ENCODE measurements at regions not wholly inside any gene's neighbourhood (a gene's known extent, or its start where the extent isn't known, plus 50 kb on each side); places are given as distances from the start of the nearest gene placed in this dataset. TPM values are rescaled to one million over a fixed set of nuclear protein-coding genes. Genes with fewer than 3 reads are reported as not detected.

DNA sequence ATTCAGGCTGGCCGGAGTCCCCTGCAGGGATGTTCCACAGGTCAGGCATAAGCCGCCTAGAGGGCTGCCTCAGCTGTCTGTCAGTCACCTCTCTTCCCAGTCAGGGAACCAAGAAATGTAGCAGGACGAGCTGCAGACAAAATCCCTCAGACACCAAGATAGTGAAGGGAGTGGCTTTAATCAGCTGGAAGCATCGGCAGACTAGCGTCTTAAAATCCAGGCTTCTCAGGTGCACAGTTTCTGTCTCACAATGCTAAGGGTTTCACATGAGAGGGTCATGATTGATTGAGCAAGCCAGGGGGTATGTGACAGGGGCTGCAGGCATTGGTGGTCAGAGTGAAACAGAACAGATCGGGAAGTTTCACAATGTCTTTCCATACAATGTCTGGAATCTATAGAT lies 247.2 kb downstream of the CDH10 start:
- no peaks in the 10 kb centered on the region for H3K9me3 ChIP-seq
- DNase-seq (ENCODE audit: extremely low spot score in 2 of 2), result no peak
- no peaks in the 10 kb centered on the region for H3K36me3 ChIP-seq
- H3K4me3 ChIP-seq, result no peak overlapping the region
- no peaks in the 10 kb centered on the region for H3K4me1 ChIP-seq
- TF ChIP-seq, protein P1, sequence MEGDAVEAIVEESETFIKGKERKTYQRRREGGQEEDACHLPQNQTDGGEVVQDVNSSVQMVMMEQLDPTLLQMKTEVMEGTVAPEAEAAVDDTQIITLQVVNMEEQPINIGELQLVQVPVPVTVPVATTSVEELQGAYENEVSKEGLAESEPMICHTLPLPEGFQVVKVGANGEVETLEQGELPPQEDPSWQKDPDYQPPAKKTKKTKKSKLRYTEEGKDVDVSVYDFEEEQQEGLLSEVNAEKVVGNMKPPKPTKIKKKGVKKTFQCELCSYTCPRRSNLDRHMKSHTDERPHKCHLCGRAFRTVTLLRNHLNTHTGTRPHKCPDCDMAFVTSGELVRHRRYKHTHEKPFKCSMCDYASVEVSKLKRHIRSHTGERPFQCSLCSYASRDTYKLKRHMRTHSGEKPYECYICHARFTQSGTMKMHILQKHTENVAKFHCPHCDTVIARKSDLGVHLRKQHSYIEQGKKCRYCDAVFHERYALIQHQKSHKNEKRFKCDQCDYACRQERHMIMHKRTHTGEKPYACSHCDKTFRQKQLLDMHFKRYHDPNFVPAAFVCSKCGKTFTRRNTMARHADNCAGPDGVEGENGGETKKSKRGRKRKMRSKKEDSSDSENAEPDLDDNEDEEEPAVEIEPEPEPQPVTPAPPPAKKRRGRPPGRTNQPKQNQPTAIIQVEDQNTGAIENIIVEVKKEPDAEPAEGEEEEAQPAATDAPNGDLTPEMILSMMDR (IDR thresholded peaks at IDR 0.05), result no peak
- intact Hi-C loops (cut with DNase I), result loop anchor here (5.0 kb wide), 1 partner anchor 1190 kb away; no protein-coding TSS in a partner anchor
- no peak overlapping the region for H3K27ac ChIP-seq
- H3K27me3 ChIP-seq, result no peaks in the 10 kb centered on the region

- intact Hi-C loops (cut with DNase I), result no loop called here
- H3K27me3 ChIP-seq, result no peaks in the 10 kb centered on the region
- no peak overlapping the region for H3K27ac ChIP-seq
- H3K36me3 ChIP-seq, result no peaks in the 10 kb centered on the region
- no peaks in the 10 kb centered on the region for H3K4me1 ChIP-seq
- no peak for DNase-seq (ENCODE audit: extremely low spot score in 2 of 2)
- H3K4me3 ChIP-seq, result no peak overlapping the region
- TF ChIP-seq POLR2AphosphoS5 (IDR thresholded peaks at IDR 0.05; ENCODE audit: insufficient read depth in 1 of 2, low read depth in 1 of 2), result no peak
- TF ChIP-seq, protein P1 (IDR thresholded peaks at IDR 0.05), result no peak
- TF ChIP-seq POLR2A (IDR thresholded peaks at IDR 0.05), result no peak
- H3K9me3 ChIP-seq, result no peaks in the 10 kb centered on the region
Observed at GRCh38 chr5:24401773-24402172, 243.0 kb downstream of the CDH10 start.

DNA sequence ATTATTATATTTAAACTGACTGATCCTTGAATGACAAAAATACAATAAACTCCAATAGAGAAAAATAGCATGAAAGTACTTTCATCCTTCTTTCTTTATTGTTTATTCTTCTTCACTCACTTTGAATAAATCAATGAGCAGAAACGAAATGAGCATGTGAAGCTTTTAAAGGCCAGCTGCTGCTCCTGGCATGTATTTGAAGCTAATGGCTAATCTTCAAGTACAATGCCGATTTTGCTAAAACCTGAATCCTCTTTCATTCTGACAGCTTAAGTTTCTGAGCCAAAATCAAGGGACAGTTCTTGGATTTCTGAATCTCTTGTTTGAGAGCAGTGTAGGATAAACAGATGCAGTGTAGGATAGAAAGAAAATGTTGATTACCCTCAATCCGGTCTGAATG lies 237.3 kb downstream of the CDH10 start:
- H3K36me3 ChIP-seq, result no peaks in the 10 kb centered on the region
- intact Hi-C loops (cut with DNase I), result no loop called here
- H3K4me1 ChIP-seq, result no peaks in the 10 kb centered on the region
- no peak overlapping the region for H3K27ac ChIP-seq
- no peaks in the 10 kb centered on the region for H3K9me3 ChIP-seq
- H3K27me3 ChIP-seq, result no peaks in the 10 kb centered on the region
- no peak for DNase-seq (ENCODE audit: extremely low spot score in 2 of 2)
- TF ChIP-seq POLR2AphosphoS5 (IDR thresholded peaks at IDR 0.05; ENCODE audit: insufficient read depth in 1 of 2, low read depth in 1 of 2), result no peak
- TF ChIP-seq POLR2A (IDR thresholded peaks at IDR 0.05), result no peak
- TF ChIP-seq, protein P1 (IDR thresholded peaks at IDR 0.05), result no peak
- no peak overlapping the region for H3K4me3 ChIP-seq

GRCh38 chr5:24428345-24428744 lies 216.4 kb downstream of the CDH10 start:
- TF ChIP-seq, protein P1 (IDR thresholded peaks at IDR 0.05), result no peak
- TF ChIP-seq POLR2AphosphoS5 (IDR thresholded peaks at IDR 0.05; ENCODE audit: insufficient read depth in 1 of 2, low read depth in 1 of 2) (no peak), POLR2A (IDR thresholded peaks at IDR 0.05) (no peak)
- Histone ChIP-seq H3K27ac (no peak overlapping the region), H3K27me3 (no peaks in the 10 kb centered on the region), H3K4me1 (no peaks in the 10 kb centered on the region), H3K9me3 (no peaks in the 10 kb centered on the region), H3K4me3 (no peak overlapping the region), H3K36me3 (no peaks in the 10 kb centered on the region)
- intact Hi-C loops (cut with DNase I), result no loop called here
- no peak for DNase-seq (ENCODE audit: extremely low spot score in 2 of 2)

GRCh38 chr5:24433555-24433954 lies 211.2 kb downstream of the CDH10 start:
- DNase-seq (ENCODE audit: extremely low spot score in 2 of 2), result no peak
- Histone ChIP-seq H3K4me1 (no peaks in the 10 kb centered on the region), H3K36me3 (no peaks in the 10 kb centered on the region), H3K27ac (no peak overlapping the region), H3K27me3 (no peaks in the 10 kb centered on the region), H3K4me3 (no peak overlapping the region), H3K9me3 (no peaks in the 10 kb centered on the region)
- intact Hi-C loops (cut with DNase I), result no loop called here
- TF ChIP-seq POLR2A (IDR thresholded peaks at IDR 0.05), result no peak
- TF ChIP-seq, protein P1 (IDR thresholded peaks at IDR 0.05), result no peak
- TF ChIP-seq POLR2AphosphoS5 (IDR thresholded peaks at IDR 0.05; ENCODE audit: insufficient read depth in 1 of 2, low read depth in 1 of 2), result no peak

Small RNAs in the stretch of these regions (small RNA-seq; reads per million reads assigned to genes)
- gene AC026784.1 (not detected), gene RF00019 (not detected), gene RF00561 (not detected)
